Upper lobe of left lung (tissue), 6 donors: ENCODE measurements at regions not wholly inside any gene's neighbourhood (a gene's known extent, or its start where the extent isn't known, plus 50 kb on each side); places are given as distances from the start of the nearest gene placed in this dataset.
"Not testable (repeated sequence)": the region's sequence is repeated elsewhere in the genome, so short reads cannot be mapped to it uniquely, and the experiment has no call there.

Source experiments
- ATAC-seq, 2 donors: fragments of 200-7000 bp; cut with Tn5 transposase; one replicate each; pipeline ENCODE4 v1.9.1; 2022; ENCODE audit warnings: mild to moderate bottlenecking in 2 of 2, moderate library complexity in 2 of 2; ENCODE audit not compliant: low FRiP score in 2 of 2
- DNase-seq, 2 donors: peaks; one replicate each; pipeline ENCODE4 v3.0.0-alpha.2; 2019 to 2020
- H3K27ac ChIP-seq, 4 donors: fragments of 200-600 bp; sonication (generic); one replicate each; pipeline ENCODE4 v1.5.1; 2016 to 2019
- H3K27me3 ChIP-seq, 4 donors: fragments of 200-600 bp; sonication (generic); one replicate each; pipeline ENCODE4 v1.5.1; 2017 to 2019
- H3K36me3 ChIP-seq, 4 donors: fragments of 200-600 bp; sonication (generic); one replicate each; pipeline ENCODE4 v1.5.1; 2016 to 2019
- H3K4me1 ChIP-seq, 4 donors: fragments of 200-600 bp; sonication (generic); one replicate each; pipeline ENCODE4 v1.5.1; 2018 to 2019
- H3K4me3 ChIP-seq, 4 donors: fragments of 200-600 bp; sonication (generic); one replicate each; pipeline ENCODE4 v1.5.1; 2017 to 2019; ENCODE audit warnings: mild to moderate bottlenecking in 2 of 4, moderate library complexity in 1 of 4
- H3K9me3 ChIP-seq, 4 donors: fragments of 200-600 bp; sonication (generic); one replicate each; pipeline ENCODE4 v1.5.1; 2018 to 2019
- EP300 ChIP-seq, 4 donors: sonication (generic); formaldehyde crosslinking; IDR thresholded peaks; one replicate each; pipeline ENCODE4 v1.5.1; 2017; ENCODE audit warnings: antibody characterized with exemption in 4 of 4, control low read depth in 2 of 4
- POLR2A ChIP-seq, 4 donors: fragments of 450-650 bp; IDR thresholded peaks; one replicate each; pipeline ENCODE4 v1.5.1; 2016 to 2017; ENCODE audit warnings: antibody characterized with exemption in 4 of 4, mild to moderate bottlenecking in 2 of 4
- POLR2AphosphoS5 ChIP-seq, 2 donors: sonication (generic); formaldehyde crosslinking; IDR thresholded peaks; one replicate each; pipeline ENCODE4 v1.5.1; 2017; ENCODE audit warnings: antibody characterized with exemption in 2 of 2
- WGBS, 2 donors: methylation state at CpG; one replicate each; pipeline ENCODE4 v1.1.5; 2017 to 2018; 5-methylcytosine and 5-hydroxymethylcytosine counted together
- TF ChIP-seq, protein P1 (sequence below), 6 experiments: fragments of 450-650 bp in 4 of 6; fragments of 200-600 bp in 2 of 6; sonication (generic) in 2 of 6; IDR thresholded peaks; one replicate each; pipeline ENCODE4 v1.5.1; 2016 to 2019; ENCODE audit warnings: antibody characterized with exemption in 6 of 6
- donor health status: DM: no; HTN: no; CAD: no; lungs with moderate emphysema.
- donor health status: DM: no; HTN: yes; CAD: no; lungs with severe emphysema.

DNA sequence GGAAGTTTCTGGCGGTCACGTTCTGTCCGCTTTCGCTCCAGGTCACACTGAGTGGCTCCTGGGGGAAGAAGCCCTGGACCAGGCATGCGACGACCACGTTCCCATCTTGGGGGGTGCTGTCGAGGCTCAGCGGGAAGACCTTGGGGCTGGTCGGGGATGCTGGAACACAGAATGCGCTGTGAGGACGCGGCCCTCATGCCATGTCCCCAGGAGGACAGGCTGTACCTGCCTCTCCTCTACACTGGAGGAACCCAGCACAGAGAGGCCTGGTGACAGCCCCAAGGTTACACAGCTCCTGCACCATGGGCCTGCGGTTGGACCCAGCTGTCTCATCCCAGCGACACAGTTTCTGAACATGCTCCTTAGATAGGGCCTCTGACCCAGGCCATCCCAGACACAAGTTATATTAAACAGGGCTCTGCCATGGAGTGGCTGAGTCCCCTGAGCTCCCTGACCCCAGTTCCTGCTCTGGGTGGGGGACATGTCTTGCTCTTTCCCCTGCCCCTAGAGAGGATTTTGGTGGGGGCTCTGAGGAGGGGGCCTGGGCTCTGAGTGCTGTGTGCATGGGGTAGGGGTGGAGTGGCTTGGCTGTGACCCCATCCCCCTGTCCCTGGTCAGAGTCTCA is 62.0 kb downstream of the TMEM121 start:
- H3K9me3 ChIP-seq: no peaks in the 10 kb centered on the region
- H3K27ac ChIP-seq: no peak overlapping the region
- no peaks in the 10 kb centered on the region for H3K36me3 ChIP-seq
- no peaks in the 10 kb centered on the region for H3K4me1 ChIP-seq
- TF ChIP-seq POLR2AphosphoS5 (IDR thresholded peaks at IDR 0.05) (no peak), EP300 (IDR thresholded peaks at IDR 0.05) (no peak), POLR2A (IDR thresholded peaks at IDR 0.05) (no peak)
- TF ChIP-seq, protein P1, sequence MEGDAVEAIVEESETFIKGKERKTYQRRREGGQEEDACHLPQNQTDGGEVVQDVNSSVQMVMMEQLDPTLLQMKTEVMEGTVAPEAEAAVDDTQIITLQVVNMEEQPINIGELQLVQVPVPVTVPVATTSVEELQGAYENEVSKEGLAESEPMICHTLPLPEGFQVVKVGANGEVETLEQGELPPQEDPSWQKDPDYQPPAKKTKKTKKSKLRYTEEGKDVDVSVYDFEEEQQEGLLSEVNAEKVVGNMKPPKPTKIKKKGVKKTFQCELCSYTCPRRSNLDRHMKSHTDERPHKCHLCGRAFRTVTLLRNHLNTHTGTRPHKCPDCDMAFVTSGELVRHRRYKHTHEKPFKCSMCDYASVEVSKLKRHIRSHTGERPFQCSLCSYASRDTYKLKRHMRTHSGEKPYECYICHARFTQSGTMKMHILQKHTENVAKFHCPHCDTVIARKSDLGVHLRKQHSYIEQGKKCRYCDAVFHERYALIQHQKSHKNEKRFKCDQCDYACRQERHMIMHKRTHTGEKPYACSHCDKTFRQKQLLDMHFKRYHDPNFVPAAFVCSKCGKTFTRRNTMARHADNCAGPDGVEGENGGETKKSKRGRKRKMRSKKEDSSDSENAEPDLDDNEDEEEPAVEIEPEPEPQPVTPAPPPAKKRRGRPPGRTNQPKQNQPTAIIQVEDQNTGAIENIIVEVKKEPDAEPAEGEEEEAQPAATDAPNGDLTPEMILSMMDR (IDR thresholded peaks at IDR 0.05): no peak
- peak in 1 of 2 donors; percentile 17 for ATAC-seq
- H3K27me3 ChIP-seq: no peaks in the 10 kb centered on the region
- DNase-seq: peak in 1 of 2 donors; percentile 60
- no peak overlapping the region for H3K4me3 ChIP-seq
- 91 to 98% methylated on average over 7 to 15 of the region's 15 CpGs for WGBS, 2 donors

DNA sequence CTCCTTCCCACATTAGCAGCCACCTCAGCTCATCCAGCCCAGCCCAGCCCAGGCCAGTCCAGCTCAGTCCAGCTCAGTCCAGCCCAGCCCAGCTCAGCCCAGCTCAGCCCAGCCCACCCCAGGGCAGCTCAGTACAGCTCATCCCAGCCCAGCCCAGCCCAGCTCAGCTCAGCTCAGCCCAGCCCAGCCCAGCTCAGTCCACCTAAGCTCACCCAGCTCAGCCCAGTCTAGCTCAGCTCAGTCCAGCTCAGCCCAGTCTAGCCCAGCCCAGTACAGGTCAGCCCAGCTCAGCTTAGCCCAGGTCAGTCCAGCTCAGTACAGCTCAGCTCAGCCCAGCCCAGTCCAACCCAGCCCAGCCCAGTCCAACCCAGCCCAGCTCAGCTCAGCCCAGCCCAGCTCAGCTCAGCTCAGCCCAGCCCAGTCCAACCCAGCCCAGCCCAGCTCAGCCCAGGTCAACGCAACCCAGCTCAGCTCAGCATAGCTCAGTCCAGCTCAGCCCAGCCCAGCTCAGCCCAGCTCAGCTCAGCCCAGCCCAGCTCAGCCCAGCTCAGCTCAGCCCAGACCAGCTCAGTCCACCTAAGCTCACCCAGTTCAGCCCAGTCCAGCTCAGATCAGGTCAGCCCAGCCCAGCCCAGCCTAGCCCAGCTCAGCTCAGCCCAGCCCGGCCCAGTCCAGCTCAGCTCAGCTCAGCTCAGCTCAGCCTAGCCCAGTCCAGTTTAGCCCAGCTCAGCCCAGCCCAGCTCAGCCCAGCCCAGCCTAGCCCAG is 63.0 kb downstream of the TMEM121 start:
- WGBS, 2 donors: 0% methylated on average over 1 of the region's 2 CpGs; no CpG with 5 or more reads in 1 of the 2 donors
- no peak for ATAC-seq
- H3K4me1 ChIP-seq: no peaks in the 10 kb centered on the region
- H3K9me3 ChIP-seq: no peaks in the 10 kb centered on the region
- no peaks in the 10 kb centered on the region for H3K36me3 ChIP-seq
- TF ChIP-seq, protein P1 (IDR thresholded peaks at IDR 0.05): no peak
- TF ChIP-seq POLR2A (IDR thresholded peaks at IDR 0.05) (no peak), EP300 (IDR thresholded peaks at IDR 0.05) (no peak), POLR2AphosphoS5 (IDR thresholded peaks at IDR 0.05) (no peak)
- no peak overlapping the region for H3K4me3 ChIP-seq
- peak in 1 of 2 donors; percentile 58 for DNase-seq
- H3K27ac ChIP-seq: no peak overlapping the region
- H3K27me3 ChIP-seq: no peaks in the 10 kb centered on the region

DNA sequence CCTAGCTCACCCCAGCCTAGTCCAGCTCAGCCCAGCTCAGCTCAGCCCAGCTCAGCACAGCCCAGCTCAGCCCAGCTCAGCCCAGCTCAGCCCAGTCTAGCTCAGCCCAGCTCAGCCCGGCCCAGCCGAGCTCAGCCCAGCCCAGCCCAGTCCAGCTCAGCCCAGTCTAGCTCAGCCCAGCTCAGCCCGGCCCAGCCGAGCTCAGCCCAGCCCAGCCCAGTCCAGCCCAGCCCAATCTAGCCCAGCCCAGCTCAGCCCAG is 63.5 kb downstream of the TMEM121 start:
- not testable (repeated sequence) for H3K36me3 ChIP-seq, H3K27me3 ChIP-seq, H3K27ac ChIP-seq, H3K9me3 ChIP-seq, H3K4me1 ChIP-seq, DNase-seq, ATAC-seq, H3K4me3 ChIP-seq
- 80 to 92% methylated on average over 2 of the region's 4 CpGs for WGBS, 2 donors

DNA sequence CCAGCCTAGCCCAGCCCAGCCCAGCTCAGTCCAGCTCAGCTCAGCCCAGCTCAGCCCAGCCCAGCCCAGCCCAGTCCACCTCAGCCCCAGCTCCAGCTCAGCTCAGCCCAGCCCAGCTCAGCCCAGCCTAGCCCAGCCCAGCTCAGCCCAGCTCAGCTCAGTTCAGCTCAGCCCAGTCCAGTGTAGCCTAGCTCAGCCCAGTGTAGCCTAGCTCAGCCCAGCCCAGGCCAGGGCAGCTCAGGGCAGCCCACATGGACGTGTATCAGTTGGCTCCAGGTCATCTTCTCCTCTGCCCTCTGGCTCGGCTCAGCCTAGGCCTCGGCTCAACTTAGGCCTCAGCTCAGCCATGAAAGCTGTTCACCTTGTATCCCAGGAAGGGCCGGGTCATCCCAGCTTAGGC is 64.7 kb downstream of the TMEM121 start:
- no peaks in the 10 kb centered on the region for H3K9me3 ChIP-seq
- WGBS, 2 donors: 60 to 95% methylated on average over 1 to 4 of the region's 4 CpGs
- no peaks in the 10 kb centered on the region for H3K36me3 ChIP-seq
- H3K4me1 ChIP-seq: no peaks in the 10 kb centered on the region
- no peak for TF ChIP-seq EP300 (IDR thresholded peaks at IDR 0.05)
- TF ChIP-seq, protein P1 (IDR thresholded peaks at IDR 0.05): no peak
- no peak for TF ChIP-seq POLR2AphosphoS5 (IDR thresholded peaks at IDR 0.05)
- no peak for TF ChIP-seq POLR2A (IDR thresholded peaks at IDR 0.05)
- H3K27ac ChIP-seq: no peak overlapping the region
- no peaks in the 10 kb centered on the region for H3K27me3 ChIP-seq
- DNase-seq: peak in 1 of 2 donors; percentile 50
- no peak overlapping the region for H3K4me3 ChIP-seq
- ATAC-seq: no peak

DNA sequence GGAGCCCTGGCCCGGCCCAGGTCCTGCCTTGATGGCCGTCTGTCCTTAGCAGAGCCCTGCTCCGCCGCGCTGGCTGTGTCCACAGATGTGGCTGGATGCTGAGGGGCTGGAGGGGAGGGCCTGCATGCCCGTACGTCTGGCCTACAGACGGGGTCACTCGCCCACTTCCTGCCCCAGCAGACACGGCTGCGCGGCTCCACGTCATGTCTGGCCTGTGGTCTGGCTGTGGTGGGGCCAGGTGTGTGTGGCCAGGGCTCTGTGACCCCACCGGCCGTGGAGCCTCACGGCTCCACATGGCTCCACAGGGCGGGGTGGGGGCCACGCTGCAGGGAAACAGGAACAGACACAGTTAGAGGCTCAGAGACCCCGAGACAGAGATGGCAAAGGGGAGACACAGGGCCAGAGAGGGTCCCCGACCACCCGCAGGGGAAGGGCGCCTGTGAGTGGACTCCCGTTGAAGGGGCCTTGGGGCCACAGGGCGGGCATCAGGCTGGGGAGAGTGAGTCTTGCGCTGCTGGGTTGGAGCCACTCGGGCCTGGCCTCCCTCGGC is 65.5 kb downstream of the TMEM121 start:
- H3K9me3 ChIP-seq, ATAC-seq, H3K27me3 ChIP-seq, H3K4me1 ChIP-seq, H3K27ac ChIP-seq, H3K4me3 ChIP-seq, H3K36me3 ChIP-seq: not testable (repeated sequence)
- DNase-seq: peak in 1 of 2 donors; percentile 71
- 89 to 91% methylated on average over 6 to 17 of the region's 27 CpGs for WGBS, 2 donors

DNA sequence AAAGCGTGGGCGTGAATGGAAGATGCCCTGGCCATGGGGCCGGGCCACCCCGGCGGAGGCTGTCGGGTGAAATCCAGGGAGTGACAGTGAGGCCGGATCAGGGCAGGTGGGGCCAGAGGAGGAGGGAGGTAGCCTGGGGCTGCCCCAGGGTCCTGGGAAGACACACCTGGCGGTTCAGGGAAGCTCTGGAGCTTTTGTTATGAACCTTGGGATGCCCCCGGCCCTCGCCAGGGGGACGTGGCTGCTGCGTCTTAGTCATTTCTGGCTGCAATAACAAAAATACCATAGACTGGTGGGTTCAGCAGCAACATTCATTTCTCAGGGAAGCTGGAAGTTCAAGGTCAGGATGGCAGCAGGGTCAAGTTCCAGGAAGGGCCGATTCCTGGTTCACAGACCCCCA is 66.3 kb downstream of the TMEM121 start:
- H3K27ac ChIP-seq, H3K9me3 ChIP-seq, H3K4me3 ChIP-seq, H3K4me1 ChIP-seq, H3K27me3 ChIP-seq, ATAC-seq, H3K36me3 ChIP-seq: not testable (repeated sequence)
- 89 to 100% methylated on average over 3 to 6 of the region's 13 CpGs for WGBS, 2 donors
- peak in 1 of 2 donors; percentile 64 for DNase-seq

DNA sequence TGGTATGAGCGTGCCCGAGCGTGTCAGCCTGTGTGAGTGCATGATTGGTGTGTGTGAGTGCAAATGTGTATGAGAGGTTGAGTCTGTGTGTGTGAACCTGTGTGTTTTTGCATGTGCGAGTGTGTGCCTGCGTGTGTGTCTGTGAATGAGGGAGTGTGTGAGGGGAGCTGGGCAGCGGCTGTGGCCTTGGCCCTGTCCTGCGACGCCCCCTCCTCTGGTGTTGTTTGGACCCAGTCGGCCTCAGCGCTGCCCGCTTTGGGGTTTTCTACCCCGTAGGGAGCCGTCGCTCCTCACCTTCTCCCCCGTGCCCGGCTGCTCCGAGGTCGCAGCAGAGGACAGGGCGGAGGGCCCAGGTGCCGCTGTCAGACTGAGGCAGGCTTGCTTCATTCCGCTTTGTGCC is 69.0 kb downstream of the TMEM121 start:
- peak in 1 of 2 donors; percentile 83 for DNase-seq
- not testable (repeated sequence) for H3K4me3 ChIP-seq, H3K27me3 ChIP-seq, H3K4me1 ChIP-seq, H3K27ac ChIP-seq, H3K36me3 ChIP-seq, H3K9me3 ChIP-seq
- peak in 1 of 2 donors; percentile 35 for ATAC-seq
- 84% methylated on average over 6 of the region's 21 CpGs; no CpG with 5 or more reads in 1 of the 2 donors for WGBS, 2 donors

DNA sequence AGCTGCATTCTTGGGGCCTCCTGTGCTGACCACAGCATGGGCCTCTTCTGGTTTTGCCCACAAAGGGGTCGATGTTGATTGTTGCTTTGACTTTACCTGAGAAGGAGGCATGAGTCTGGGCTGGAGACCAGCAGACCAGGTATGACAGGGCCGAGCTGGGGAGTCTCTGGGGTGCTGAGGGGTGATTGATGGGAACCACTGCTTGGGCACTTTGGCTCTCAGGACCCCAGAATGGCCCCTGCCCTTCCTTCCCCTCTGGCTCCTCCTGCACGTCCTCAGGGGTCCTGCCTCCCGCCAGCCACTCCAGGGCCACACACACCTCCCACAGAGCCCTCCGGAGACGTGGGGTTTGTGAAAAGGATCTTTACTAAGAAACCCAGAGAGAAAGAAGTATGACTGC is 70.0 kb downstream of the TMEM121 start:
- H3K4me3 ChIP-seq, H3K9me3 ChIP-seq, H3K36me3 ChIP-seq, ATAC-seq, H3K4me1 ChIP-seq, H3K27ac ChIP-seq, DNase-seq, H3K27me3 ChIP-seq: not testable (repeated sequence)
- WGBS, 2 donors: 67 to 78% methylated on average over 5 to 6 of the region's 6 CpGs

DNA sequence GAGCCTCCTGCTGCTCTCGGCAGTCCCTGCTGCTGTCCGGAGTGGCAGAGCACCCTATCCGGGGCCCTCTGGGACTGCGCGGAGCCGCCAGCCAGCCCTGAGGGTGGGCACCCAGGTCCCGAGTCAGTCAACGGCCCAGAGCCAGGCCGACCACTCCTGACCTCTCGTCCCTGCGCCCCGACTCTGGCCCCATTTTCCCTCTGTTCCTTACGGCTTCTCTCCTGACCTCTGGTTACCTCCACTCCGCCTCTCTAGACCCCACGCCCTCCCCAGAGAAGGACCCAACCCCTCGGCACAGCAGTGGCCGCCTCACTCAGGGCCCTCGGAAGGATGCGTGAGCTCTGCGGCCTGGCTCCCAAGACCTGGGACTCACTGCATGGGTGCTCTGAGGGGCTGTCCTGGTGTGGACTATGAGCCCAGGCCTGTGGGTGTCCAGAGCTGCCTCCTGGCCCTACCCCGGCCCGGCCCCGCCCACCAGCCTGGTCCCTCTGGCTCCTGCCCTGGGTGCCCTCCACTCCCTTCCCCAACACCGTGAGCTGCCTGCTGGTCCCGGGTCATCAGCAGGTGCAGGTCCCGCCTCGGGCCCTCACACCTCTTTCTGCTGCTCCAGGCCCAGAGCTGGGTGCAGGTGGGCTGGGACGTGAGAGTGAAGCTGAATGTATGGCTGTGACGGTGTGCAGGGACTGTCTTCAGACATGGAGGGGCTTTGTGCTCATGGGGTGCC is 71.8 kb downstream of the TMEM121 start:
- not testable (repeated sequence) for H3K27me3 ChIP-seq, H3K4me3 ChIP-seq, H3K9me3 ChIP-seq, H3K27ac ChIP-seq, H3K36me3 ChIP-seq, H3K4me1 ChIP-seq
- ATAC-seq: peak in 1 of 2 donors; percentile 14
- WGBS, 2 donors: 88 to 89% methylated on average over 9 to 15 of the region's 29 CpGs
- peak in 1 of 2 donors; percentile 72 for DNase-seq
